GM21723 (cell line): ENCODE measurements at regions not wholly inside any gene's neighbourhood (a gene's known extent, or its start where the extent isn't known, plus 50 kb on each side); places are given as distances from the start of the nearest gene placed in this dataset.
A peak's percentile ranks its signal among the peaks of the same experiment; 100 is the strongest.

Source experiments
- ATAC-seq: cut with Tn5 transposase; IDR thresholded peaks from one replicate; pipeline ENCODE4 v1.9.1; 2021; ENCODE audit warnings: mild to moderate bottlenecking, moderate library complexity; ENCODE audit not compliant: unreplicated experiment

GRCh38 chr3:22916933-22917332 lies 286.2 kb upstream of the UBE2E2 start:
- no peak for ATAC-seq

GRCh38 chr3:22920006-22920405 lies 283.1 kb upstream of the UBE2E2 start:
- ATAC-seq: no peak

GRCh38 chr3:22922317-22922716 lies 280.8 kb upstream of the UBE2E2 start:
- peak; percentile 74 for ATAC-seq

- no peak for ATAC-seq
These were observed 279.4 kb upstream of the UBE2E2 start for GRCh38 chr3:22923711-22924110.

GRCh38 chr3:22928216-22929110 lies 274.7 kb upstream of the UBE2E2 start:
- ATAC-seq: no peak

- ATAC-seq: no peak
These were observed 269.9 kb upstream of the UBE2E2 start for GRCh38 chr3:22933051-22933840.

- ATAC-seq: no peak
These were observed 269.3 kb upstream of the UBE2E2 start for GRCh38 chr3:22933841-22934116.

- ATAC-seq: no peak
These were observed 268.1 kb upstream of the UBE2E2 start for GRCh38 chr3:22935040-22935439.

GRCh38 chr3:22937536-22937935 lies 265.6 kb upstream of the UBE2E2 start:
- ATAC-seq: no peak

- ATAC-seq: no peak
These were observed 264.4 kb upstream of the UBE2E2 start for GRCh38 chr3:22938739-22939138.

GRCh38 chr3:22939349-22939748 lies 263.8 kb upstream of the UBE2E2 start:
- no peak for ATAC-seq

- ATAC-seq: no peak
These were observed 262.8 kb upstream of the UBE2E2 start for GRCh38 chr3:22940285-22940684.

- no peak for ATAC-seq
These were observed 260.1 kb upstream of the UBE2E2 start for GRCh38 chr3:22942981-22943380.

- ATAC-seq: no peak
These were observed 255.3 kb upstream of the UBE2E2 start for GRCh38 chr3:22947851-22948250.

GRCh38 chr3:22951910-22952309 lies 251.2 kb upstream of the UBE2E2 start:
- no peak for ATAC-seq

- no peak for ATAC-seq
These were observed 250.3 kb upstream of the UBE2E2 start for GRCh38 chr3:22952860-22953259.

GRCh38 chr3:22959593-22959992 lies 243.5 kb upstream of the UBE2E2 start:
- peak; percentile 95 for ATAC-seq

- peak; percentile 45 for ATAC-seq
These were observed 242.8 kb upstream of the UBE2E2 start for GRCh38 chr3:22960105-22960984.

- ATAC-seq: no peak
These were observed 240.9 kb upstream of the UBE2E2 start for GRCh38 chr3:22962244-22962643.

GRCh38 chr3:22966349-22966748 lies 236.8 kb upstream of the UBE2E2 start:
- no peak for ATAC-seq

- ATAC-seq: no peak
These were observed 233.9 kb upstream of the UBE2E2 start for GRCh38 chr3:22969276-22969675.
